OCI-LY3 (cell line): ENCODE measurements at regions not wholly inside any gene's neighbourhood (a gene's known extent, or its start where the extent isn't known, plus 50 kb on each side); places are given as distances from the start of the nearest gene placed in this dataset.

Experiments
- EZH2phosphoT487 ChIP-seq: fragments of 200-600 bp; shearing (Covaris generic); IDR thresholded peaks from 2 replicates; pipeline ENCODE4 v1.6.1; 2018; ENCODE audit warnings: antibody characterized with exemption, mixed run types, low read depth
- TF ChIP-seq, protein P1 (sequence below): fragments of 200-600, 300-600 bp; sonication (generic); IDR thresholded peaks from 2 replicates; pipeline ENCODE4 v1.5.1; 2014; ENCODE audit warnings: antibody characterized with exemption, low read length, low read depth

DNA sequence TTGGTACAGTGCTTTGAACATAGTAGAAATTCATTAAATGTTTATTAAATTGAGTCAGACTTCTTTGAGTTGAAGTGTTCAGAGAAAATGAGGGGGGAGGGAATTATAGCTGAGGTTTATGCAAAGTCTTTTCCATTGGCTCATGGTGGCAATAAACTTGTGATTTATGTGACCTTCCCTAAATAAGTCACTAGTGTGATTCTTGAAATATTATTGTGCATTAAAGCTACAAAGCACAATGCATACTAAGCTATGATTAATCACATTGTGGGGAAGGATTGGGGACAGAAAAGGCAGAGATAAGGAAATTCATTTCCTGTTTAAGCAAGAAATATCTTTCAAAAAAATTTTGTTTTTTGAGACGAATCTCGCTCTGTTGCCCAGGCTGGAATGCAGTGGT, 877.5 kb downstream of the TFAP2A start:
- TF ChIP-seq, protein P1, sequence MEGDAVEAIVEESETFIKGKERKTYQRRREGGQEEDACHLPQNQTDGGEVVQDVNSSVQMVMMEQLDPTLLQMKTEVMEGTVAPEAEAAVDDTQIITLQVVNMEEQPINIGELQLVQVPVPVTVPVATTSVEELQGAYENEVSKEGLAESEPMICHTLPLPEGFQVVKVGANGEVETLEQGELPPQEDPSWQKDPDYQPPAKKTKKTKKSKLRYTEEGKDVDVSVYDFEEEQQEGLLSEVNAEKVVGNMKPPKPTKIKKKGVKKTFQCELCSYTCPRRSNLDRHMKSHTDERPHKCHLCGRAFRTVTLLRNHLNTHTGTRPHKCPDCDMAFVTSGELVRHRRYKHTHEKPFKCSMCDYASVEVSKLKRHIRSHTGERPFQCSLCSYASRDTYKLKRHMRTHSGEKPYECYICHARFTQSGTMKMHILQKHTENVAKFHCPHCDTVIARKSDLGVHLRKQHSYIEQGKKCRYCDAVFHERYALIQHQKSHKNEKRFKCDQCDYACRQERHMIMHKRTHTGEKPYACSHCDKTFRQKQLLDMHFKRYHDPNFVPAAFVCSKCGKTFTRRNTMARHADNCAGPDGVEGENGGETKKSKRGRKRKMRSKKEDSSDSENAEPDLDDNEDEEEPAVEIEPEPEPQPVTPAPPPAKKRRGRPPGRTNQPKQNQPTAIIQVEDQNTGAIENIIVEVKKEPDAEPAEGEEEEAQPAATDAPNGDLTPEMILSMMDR: no peak
- no peak for TF ChIP-seq EZH2phosphoT487
